SK-N-SH (cell line): ENCODE measurements at regions not wholly inside any gene's neighbourhood (a gene's known extent, or its start where the extent isn't known, plus 50 kb on each side); places are given as distances from the start of the nearest gene placed in this dataset.

Experiments
- CTCF ChIA-PET: fragments of 300-600, 350-600 bp; formaldehyde crosslinking; extraction: SDS; loops from one replicate; lab custom pipeline; 2021; lab: Yijun Ruan, JAX
- POLR2A ChIA-PET: fragments of 350-600 bp; sonication (Branson Sonifier 250); formaldehyde crosslinking; extraction: SDS; loops from one replicate; lab custom pipeline; 2020; ENCODE audit warnings: antibody characterized with exemption, inconsistent platforms; lab: Yijun Ruan, JAX
- DNase-seq: peaks from one replicate; pipeline ENCODE4 v3.0.0; 2012
- H2AFZ ChIP-seq: fragments of 200-600 bp; sonication (generic); 2 replicates; pipeline ENCODE4 v1.8.1; 2016; ENCODE audit warnings: antibody characterized with exemption, mild to moderate bottlenecking, low read depth
- H3F3A ChIP-seq: fragments of 200-600 bp; sonication (generic); replicated peaks from 2 replicates; pipeline ENCODE3; 2016; ENCODE audit warnings: antibody characterized with exemption, mild to moderate bottlenecking; ENCODE audit not compliant: insufficient read depth
- H3K27ac ChIP-seq, 2 experiments: fragments of 200-500 bp in 1 of 2; fragments of 200-600 bp in 1 of 2; sonication (Bioruptor generic) in 1 of 2; sonication (generic), shearing (Covaris generic) in 1 of 2; 2 replicates each; pipeline versions ENCODE4 v1.5.1 to v1.6.1; 2014 to 2016; ENCODE audit warnings: low read depth in 2 of 2, inconsistent platforms in 1 of 2, low read length in 1 of 2, mild to moderate bottlenecking in 1 of 2, mixed read lengths in 1 of 2
- H3K27me3 ChIP-seq: fragments of 200-600 bp; sonication (generic), shearing (Covaris generic); 2 replicates; pipeline ENCODE4 v1.6.1; 2016; ENCODE audit warnings: mixed run types; ENCODE audit not compliant: insufficient read depth
- H3K36me3 ChIP-seq, 2 experiments: fragments of 200-500 bp in 1 of 2; fragments of 200-600 bp in 1 of 2; sonication (Bioruptor generic) in 1 of 2; sonication (generic) in 1 of 2; replicated peaks in 1 of 2; 2 replicates each; pipeline versions ENCODE3 to v1.5.1; 2014 to 2016; ENCODE audit warnings: low read length in 1 of 2, mild to moderate bottlenecking in 1 of 2; ENCODE audit not compliant: insufficient read depth in 2 of 2, control insufficient read depth in 1 of 2
- H3K4me1 ChIP-seq, 2 experiments: fragments of 200-500 bp in 1 of 2; fragments of 200-600 bp in 1 of 2; sonication (Bioruptor generic) in 1 of 2; sonication (generic), shearing (Covaris generic) in 1 of 2; 2 replicates each; pipeline versions ENCODE4 v1.5.1 to v1.6.1; 2014 to 2016; ENCODE audit warnings: low read depth in 1 of 2, low read length in 1 of 2, mixed run types in 1 of 2; ENCODE audit not compliant: insufficient read depth in 2 of 2, control insufficient read depth in 1 of 2
- H3K4me2 ChIP-seq: fragments of 200-600 bp; sonication (generic), shearing (Covaris generic); 2 replicates; pipeline ENCODE4 v1.6.1; 2017; ENCODE audit warnings: mixed run types
- H3K4me3 ChIP-seq, 2 experiments: fragments of 200-500 bp in 1 of 2; fragments of 200-600 bp in 1 of 2; sonication (Bioruptor generic) in 1 of 2; sonication (generic), shearing (Covaris generic) in 1 of 2; 2 replicates each; pipeline versions ENCODE4 v1.5.1 to v1.8.1; 2014 to 2016; ENCODE audit warnings: low read depth in 2 of 2, inconsistent platforms in 1 of 2, low read length in 1 of 2, mild to moderate bottlenecking in 1 of 2, mixed read lengths in 1 of 2, moderate library complexity in 1 of 2
- H3K79me2 ChIP-seq: fragments of 200-600 bp; sonication (generic); 2 replicates; pipeline ENCODE4 v1.8.1; 2017; ENCODE audit warnings: mild to moderate bottlenecking; ENCODE audit not compliant: insufficient read depth
- H3K9ac ChIP-seq: fragments of 200-600 bp; sonication (generic); 2 replicates; pipeline ENCODE4 v1.6.1; 2017; ENCODE audit warnings: mixed run types
- H3K9me2 ChIP-seq: fragments of 200-600 bp; sonication (generic); 2 replicates; pipeline ENCODE4 v1.6.1; 2017; ENCODE audit warnings: mixed run types
- H3K9me3 ChIP-seq: fragments of 200-600 bp; sonication (generic); 2 replicates; pipeline ENCODE4 v1.6.1; 2017; ENCODE audit warnings: mixed run types, mild to moderate bottlenecking, moderate library complexity
- H4K20me1 ChIP-seq: fragments of 200-600 bp; sonication (generic); 2 replicates; pipeline ENCODE4 v1.6.1; 2017; ENCODE audit warnings: mild to moderate bottlenecking, mixed run types; ENCODE audit not compliant: insufficient read depth
- CTCF ChIP-seq: fragments of 200-600 bp; sonication (generic); IDR thresholded peaks from 2 replicates; pipeline ENCODE4 v1.6.1; 2017; ENCODE audit warnings: antibody characterized with exemption, mild to moderate bottlenecking, moderate library complexity
- FOSL2 ChIP-seq: IDR thresholded peaks from 2 replicates; pipeline ENCODE4 v1.4.0; 2012; ENCODE audit warnings: low read depth, mild to moderate bottlenecking, moderate library complexity, borderline replicate concordance
- GABPA ChIP-seq: IDR thresholded peaks from 2 replicates; pipeline ENCODE4 v1.4.0; 2012; ENCODE audit warnings: low read depth, mild to moderate bottlenecking
- JUND ChIP-seq: IDR thresholded peaks from 2 replicates; pipeline ENCODE4 v1.4.0; 2012
- MAX ChIP-seq: IDR thresholded peaks from 2 replicates; pipeline ENCODE4 v1.4.0; 2012; ENCODE audit warnings: low read depth
- REST ChIP-seq: IDR thresholded peaks from 2 replicates; pipeline ENCODE4 v1.6.1; 2012; ENCODE audit warnings: mild to moderate bottlenecking, low read depth, low read length, moderate library complexity
- RFX5 ChIP-seq: IDR thresholded peaks from 2 replicates; pipeline ENCODE4 v1.6.1; 2012; ENCODE audit warnings: mild to moderate bottlenecking, improper control_type of control experiment, low read length
- SMC3 ChIP-seq: IDR thresholded peaks from 2 replicates; pipeline ENCODE4 v1.6.1; 2012; ENCODE audit warnings: low read depth, low read length, improper control_type of control experiment
- TCF12 ChIP-seq: IDR thresholded peaks from 2 replicates; pipeline ENCODE4 v1.4.0; 2012
- YY1 ChIP-seq: IDR thresholded peaks from 2 replicates; pipeline ENCODE4 v1.4.0; 2012; ENCODE audit warnings: low read depth, mild to moderate bottlenecking
- ZBTB33 ChIP-seq: IDR thresholded peaks from 2 replicates; pipeline ENCODE4 v1.4.0; 2012; ENCODE audit warnings: low read depth, borderline replicate concordance
- whole genome bisulfite sequencing: methylation state at CpG from one replicate; pipeline ENCODE4 v1.1.6; 2017; ENCODE audit warnings: low lambda C conversion rate; 5-methylcytosine and 5-hydroxymethylcytosine counted together

GRCh38 chr3:112736386-112736785, 95.4 kb upstream of the CCDC80 start:
- H3K9me3 ChIP-seq = no peaks in the 10 kb centered on the region
- H3K4me3 ChIP-seq = no peak overlapping the region
- no peak overlapping the region for H2AFZ ChIP-seq
- no peak overlapping the region for H3K9ac ChIP-seq
- no peak overlapping the region for H3K27ac ChIP-seq
- no peaks in the 10 kb centered on the region for H3K36me3 ChIP-seq
- H3K27me3 ChIP-seq = no peaks in the 10 kb centered on the region
- no peak for TF ChIP-seq MAX
- TF ChIP-seq CTCF = no peak
- no peak for TF ChIP-seq SMC3
- no peak for TF ChIP-seq YY1
- no peak for TF ChIP-seq FOSL2
- TF ChIP-seq GABPA = no peak
- no peak for TF ChIP-seq REST
- TF ChIP-seq TCF12 = no peak
- TF ChIP-seq JUND = no peak
- no peak for TF ChIP-seq RFX5
- TF ChIP-seq ZBTB33 = no peak
- no peaks in the 10 kb centered on the region for H3K79me2 ChIP-seq
- no peak overlapping the region for H3K4me2 ChIP-seq
- H3K4me1 ChIP-seq = no peaks in the 10 kb centered on the region; a peak in 1 of 4 replicates
- H3K9me2 ChIP-seq = no peaks in the 10 kb centered on the region
- no peaks in the 10 kb centered on the region for H4K20me1 ChIP-seq
- no peak for DNase-seq
- WGBS = 93% methylated on average over 5 of the region's 5 CpGs
- POLR2A ChIA-PET = interaction anchor here (1.2 kb wide), 1 partner anchor 255 kb away, joined by 3 read pairs; the partner anchor contains the start of gene GTPBP8
- CTCF ChIA-PET = interaction anchor here (0.8 to 3.3 kb wide), 4 partner anchors 94 to 244 kb away, joined by 3 to 83 read pairs (median 17); partner anchors contain the start of gene CD200R1
- no peaks in the 10 kb centered on the region for H3F3A ChIP-seq
